ENCODE measurements at regions not wholly inside any gene's neighbourhood (a gene's known extent, or its start where the extent isn't known, plus 50 kb on each side); places are given as distances from the start of the nearest gene placed in this dataset.

- Mint-ChIP-seq H3K4me1 (no peaks in the 10 kb centered on the region), H3K4me3 (no peak overlapping the region), H3K27me3 (ENCODE audit: low read depth in 2 of 2) (no peaks in the 10 kb centered on the region), H3K9me3 (peaks cover 0 to 8% of the 10 kb centered on the region in 2 donors), H3K27ac (no peak overlapping the region), H3K36me3 (no peaks in the 10 kb centered on the region)
- Histone ChIP-seq H3K27me3 (ENCODE audit: control insufficient read depth, insufficient read depth, low read length) (no peaks in the 10 kb centered on the region), H3K4me3 (ENCODE audit: low read length) (no peak overlapping the region), H3K9me3 (ENCODE audit: control insufficient read depth, insufficient read depth, low read length) (no peaks in the 10 kb centered on the region), H3K27ac (ENCODE audit: low read length) (no peak overlapping the region), H3K4me1 (ENCODE audit: control insufficient read depth, insufficient read depth, low read length) (no peaks in the 10 kb centered on the region), H3K36me3 (ENCODE audit: control insufficient read depth, insufficient read depth, low read length) (no peaks in the 10 kb centered on the region)
- DNase-seq (no peak), ATAC-seq (no peak)
- no peak for TF ChIP-seq CTCF (IDR thresholded peaks at IDR 0.05)
- intact Hi-C loops (cut with micrococcal nuclease), result no loop called here
- 40% methylated on average over 1 of the region's 2 CpGs for WGBS (ENCODE audit: insufficient coverage)
These were observed 498.5 kb downstream of the CDY2B start for GRCh38 chrY:17381431-17382070.

- Mint-ChIP-seq H3K9me3 (peaks cover 0 to 8% of the 10 kb centered on the region in 2 donors), H3K27me3 (ENCODE audit: low read depth in 2 of 2) (no peaks in the 10 kb centered on the region), H3K36me3 (no peaks in the 10 kb centered on the region), H3K4me1 (no peaks in the 10 kb centered on the region), H3K27ac (no peak overlapping the region), H3K4me3 (no peak overlapping the region)
- no peaks in the 10 kb centered on the region for H3K9me3 ChIP-seq (ENCODE audit: control insufficient read depth, insufficient read depth, low read length)
- no peak for DNase-seq
- H3K36me3 ChIP-seq (ENCODE audit: control insufficient read depth, insufficient read depth, low read length), result no peaks in the 10 kb centered on the region
- no peak overlapping the region for H3K4me3 ChIP-seq (ENCODE audit: low read length)
- intact Hi-C loops (cut with micrococcal nuclease), result no loop called here
- no peaks in the 10 kb centered on the region for H3K27me3 ChIP-seq (ENCODE audit: control insufficient read depth, insufficient read depth, low read length)
- no peak for ATAC-seq
- no peak for TF ChIP-seq CTCF (IDR thresholded peaks at IDR 0.05)
- H3K4me1 ChIP-seq (ENCODE audit: control insufficient read depth, insufficient read depth, low read length), result no peaks in the 10 kb centered on the region
- 17% methylated on average over 1 of the region's 1 CpG for WGBS (ENCODE audit: insufficient coverage)
- H3K27ac ChIP-seq (ENCODE audit: low read length), result no peak overlapping the region
These were observed 501.7 kb downstream of the CDY2B start for GRCh38 chrY:17378326-17378725.

- TF ChIP-seq CTCF (IDR thresholded peaks at IDR 0.05), result no peak
- no peak for ATAC-seq
- H3K27ac Mint-ChIP-seq, result no peak overlapping the region
- no peak overlapping the region for H3K4me3 Mint-ChIP-seq
- Histone ChIP-seq H3K4me1 (ENCODE audit: control insufficient read depth, insufficient read depth, low read length) (no peaks in the 10 kb centered on the region), H3K4me3 (ENCODE audit: low read length) (no peak overlapping the region), H3K9me3 (ENCODE audit: control insufficient read depth, insufficient read depth, low read length) (no peaks in the 10 kb centered on the region), H3K36me3 (ENCODE audit: control insufficient read depth, insufficient read depth, low read length) (no peaks in the 10 kb centered on the region), H3K27ac (ENCODE audit: low read length) (no peak overlapping the region), H3K27me3 (ENCODE audit: control insufficient read depth, insufficient read depth, low read length) (no peaks in the 10 kb centered on the region)
- no peaks in the 10 kb centered on the region for H3K36me3 Mint-ChIP-seq
- DNase-seq, result no peak
- H3K27me3 Mint-ChIP-seq (ENCODE audit: low read depth in 2 of 2), result no peaks in the 10 kb centered on the region
- H3K9me3 Mint-ChIP-seq, result peaks cover 0 to 3% of the 10 kb centered on the region in 2 donors
- intact Hi-C loops (cut with micrococcal nuclease), result no loop called here
- H3K4me1 Mint-ChIP-seq, result no peaks in the 10 kb centered on the region
These were observed 511.6 kb downstream of the CDY2B start for GRCh38 chrY:17368413-17368812.

- peaks cover 0 to 3% of the 10 kb centered on the region in 2 donors for H3K9me3 Mint-ChIP-seq
- Histone ChIP-seq H3K36me3 (ENCODE audit: control insufficient read depth, insufficient read depth, low read length) (no peaks in the 10 kb centered on the region), H3K27me3 (ENCODE audit: control insufficient read depth, insufficient read depth, low read length) (no peaks in the 10 kb centered on the region), H3K27ac (ENCODE audit: low read length) (no peak overlapping the region), H3K9me3 (ENCODE audit: control insufficient read depth, insufficient read depth, low read length) (no peaks in the 10 kb centered on the region), H3K4me1 (ENCODE audit: control insufficient read depth, insufficient read depth, low read length) (no peaks in the 10 kb centered on the region), H3K4me3 (ENCODE audit: low read length) (no peak overlapping the region)
- no peaks in the 10 kb centered on the region for H3K36me3 Mint-ChIP-seq
- intact Hi-C loops (cut with micrococcal nuclease), result no loop called here
- no peaks in the 10 kb centered on the region for H3K27me3 Mint-ChIP-seq (ENCODE audit: low read depth in 2 of 2)
- TF ChIP-seq CTCF (IDR thresholded peaks at IDR 0.05), result no peak
- H3K4me3 Mint-ChIP-seq, result no peak overlapping the region
- ATAC-seq (no peak), DNase-seq (no peak)
- no peaks in the 10 kb centered on the region for H3K4me1 Mint-ChIP-seq
- no peak overlapping the region for H3K27ac Mint-ChIP-seq
These were observed 513.6 kb downstream of the CDY2B start for GRCh38 chrY:17366400-17366799.

All from natural killer cell (primary cell).